ENCODE measurements at regions not wholly inside any gene's neighbourhood (a gene's known extent, or its start where the extent isn't known, plus 50 kb on each side); places are given as distances from the start of the nearest gene placed in this dataset.

GRCh38 chr3:153249906-153250305, 87.9 kb downstream of the RAP2B start:
- TF ChIP-seq RAD21 (IDR thresholded peaks at IDR 0.05; ENCODE audit: insufficient read depth, low read depth, low read length): no peak
- TF ChIP-seq ELK1 (IDR thresholded peaks at IDR 0.05; ENCODE audit: low read depth, low read length): no peak
- no peak for TF ChIP-seq BMI1 (IDR thresholded peaks at IDR 0.05; ENCODE audit: borderline replicate concordance)
- no peak for TF ChIP-seq YBX1 (IDR thresholded peaks at IDR 0.05)
- TF ChIP-seq CTCF (IDR thresholded peaks at IDR 0.05 in 2 of 3, conservative IDR thresholded peaks at IDR 0.05 in 1 of 3; ENCODE audit: control insufficient read depth in 2 of 3, extremely low read depth in 1 of 3, insufficient read depth in 1 of 3, low read depth in 3 of 3, low read length in 3 of 3): no peak
- TF ChIP-seq POLR2AphosphoS5 (IDR thresholded peaks at IDR 0.05; ENCODE audit: low read length): no peak
- TF ChIP-seq EGR1 (IDR thresholded peaks at IDR 0.05; ENCODE audit: borderline replicate concordance in 1 of 2, low read depth in 2 of 2, low read length in 2 of 2): no peak
- TF ChIP-seq POLR2AphosphoS2 (IDR thresholded peaks at IDR 0.05; ENCODE audit: low read depth, low read length): no peak
- no peak for TF ChIP-seq RAD51 (IDR thresholded peaks at IDR 0.05)
- no peak for TF ChIP-seq RELA (IDR thresholded peaks at IDR 0.05; ENCODE audit: borderline replicate concordance, partially characterized antibody)
- no peak for TF ChIP-seq RFX5 (IDR thresholded peaks at IDR 0.05; ENCODE audit: low read depth, low read length)
- TF ChIP-seq ESRRA (IDR thresholded peaks at IDR 0.05; ENCODE audit: low read length): no peak
- no peak for TF ChIP-seq ZZZ3 (IDR thresholded peaks at IDR 0.05; ENCODE audit: control insufficient read depth, insufficient read length, low read depth)

All from GM12878 (cell line).